Hindlimb muscle (tissue), 1 donor: ENCODE measurements at regions not wholly inside any gene's neighbourhood (a gene's known extent, or its start where the extent isn't known, plus 50 kb on each side); places are given as distances from the start of the nearest gene placed in this dataset.

ENCODE experiments used
- DNase-seq: peaks from one replicate; pipeline ENCODE4 v3.0.0-alpha.2; 2013

DNA sequence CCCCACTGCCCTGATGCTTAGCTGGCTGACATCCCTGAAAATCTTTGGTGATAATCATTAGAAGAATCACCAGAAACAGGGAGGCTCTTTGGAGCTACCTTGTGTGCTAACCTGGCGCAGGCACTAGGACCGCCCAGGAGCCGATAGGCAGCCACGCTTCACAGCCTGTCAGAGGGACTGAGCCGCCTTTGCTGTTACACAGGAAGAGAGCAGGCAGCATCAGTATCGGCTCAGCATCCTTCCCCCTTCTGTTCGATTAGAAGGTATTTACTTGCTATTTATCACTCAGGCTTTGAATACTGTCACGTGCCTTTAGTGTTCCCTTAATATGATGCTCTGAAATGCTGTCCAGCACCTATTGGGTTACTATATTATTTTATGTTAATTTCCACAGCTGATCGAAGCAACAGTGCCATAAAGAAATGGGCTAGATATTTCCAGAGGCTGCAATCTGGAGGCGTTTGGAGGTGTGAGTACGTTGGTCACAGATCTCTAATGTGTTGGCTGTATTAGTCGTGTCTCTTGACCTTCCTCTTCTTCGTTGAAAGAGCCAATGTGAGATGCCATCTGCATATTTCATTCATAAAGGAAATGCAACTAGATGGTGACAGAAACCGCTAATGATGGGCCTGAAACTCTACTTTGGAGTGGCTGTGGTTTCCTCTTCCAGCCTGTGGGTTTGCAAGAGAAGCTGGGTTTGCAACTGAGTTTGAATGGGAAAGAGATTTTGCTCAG lies 110.4 kb upstream of the RAB27B start:
- DNase-seq, result no peak

DNA sequence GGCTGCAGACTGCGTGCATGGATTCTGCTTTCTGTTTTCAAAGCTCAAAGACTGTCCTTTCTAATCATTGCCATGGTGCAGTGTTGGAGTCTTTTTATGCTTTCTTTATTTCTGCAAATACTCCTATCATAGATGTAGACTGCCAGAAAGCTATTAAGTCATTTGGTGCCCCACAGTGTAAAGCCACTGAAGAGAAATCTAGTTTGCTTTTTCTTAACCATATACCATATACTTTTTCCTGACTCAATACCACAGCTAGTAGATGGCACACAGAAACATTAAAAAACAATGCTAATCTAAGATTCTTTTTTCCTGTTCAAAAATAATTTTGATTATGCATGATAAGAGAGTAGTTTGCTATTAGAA lies 109.9 kb upstream of the RAB27B start:
- no peak for DNase-seq

DNA sequence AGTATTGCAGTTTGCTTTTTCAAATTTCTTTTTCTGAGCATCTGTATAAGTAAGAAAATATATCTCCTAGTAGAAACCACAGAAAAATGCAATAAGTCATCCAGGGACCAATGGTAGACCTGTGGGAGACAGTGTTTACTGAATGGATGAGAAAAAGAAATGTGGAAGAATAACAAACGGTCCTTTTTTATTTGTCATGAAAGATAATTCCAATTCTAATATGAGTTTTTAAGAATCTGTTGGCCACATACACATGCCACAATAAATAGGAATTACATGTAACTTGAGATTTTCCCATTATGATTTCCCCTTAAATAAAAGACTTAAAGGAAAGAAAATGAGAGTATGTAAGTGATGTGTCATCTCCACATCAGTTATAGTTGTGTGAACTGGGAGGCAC lies 107.7 kb upstream of the RAB27B start:
- no peak for DNase-seq

DNA sequence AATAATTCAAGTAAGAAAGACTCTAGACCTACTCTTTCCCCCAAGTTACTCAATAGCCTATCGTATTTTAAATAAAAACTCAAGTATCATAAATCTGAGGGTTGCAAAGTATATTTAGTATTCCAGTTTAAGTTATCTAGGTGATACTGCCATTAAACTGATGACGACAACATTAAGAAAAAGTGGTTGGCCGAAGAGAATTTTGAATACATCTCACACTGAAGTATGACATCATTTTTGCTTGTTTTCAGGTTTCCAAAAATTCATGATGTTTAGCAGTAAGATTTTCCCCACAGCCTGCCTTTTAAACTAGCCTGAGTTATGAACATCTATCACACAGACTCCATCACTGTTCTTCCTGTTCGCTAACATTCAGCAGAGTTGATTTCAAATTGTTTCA lies 102.1 kb upstream of the RAB27B start:
- DNase-seq, result no peak

DNA sequence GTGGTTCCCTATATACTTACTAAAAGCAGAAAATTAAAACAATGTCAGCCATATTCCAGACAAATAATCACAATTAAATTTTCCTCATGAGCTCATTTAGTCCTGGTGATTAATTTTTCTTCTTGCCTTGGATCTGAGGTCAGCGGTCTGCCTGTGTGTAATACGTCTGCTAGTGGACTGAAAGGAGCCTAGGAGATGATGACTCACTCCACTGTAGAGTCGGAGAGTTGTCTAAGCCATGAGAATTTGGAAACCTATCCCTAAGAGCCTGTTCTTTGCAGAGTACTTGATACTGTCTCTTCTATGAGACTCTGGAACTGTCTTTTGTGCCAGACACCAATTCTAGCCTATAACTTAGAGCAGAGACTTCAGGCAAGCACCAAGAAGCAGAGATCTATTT lies 94.2 kb upstream of the RAB27B start:
- no peak for DNase-seq

DNA sequence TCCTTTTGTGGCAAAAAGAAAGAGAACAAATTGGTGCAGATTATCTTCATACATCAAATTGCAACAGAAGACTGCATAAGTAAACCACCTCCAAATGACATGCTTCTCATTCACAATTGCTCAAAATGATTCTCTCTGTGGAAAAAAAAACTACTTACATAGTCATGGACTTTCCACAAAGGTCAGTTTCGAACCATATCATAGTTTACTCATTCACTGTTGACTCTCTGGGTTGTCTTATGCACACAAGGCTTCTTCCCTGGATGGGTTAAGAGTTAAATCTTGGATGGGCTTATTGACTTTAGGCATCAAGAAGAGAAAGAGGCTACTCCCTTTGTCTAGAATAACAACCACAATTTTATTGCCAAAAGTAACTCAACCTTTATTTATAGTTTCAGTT lies 91.3 kb upstream of the RAB27B start:
- DNase-seq, result no peak

DNA sequence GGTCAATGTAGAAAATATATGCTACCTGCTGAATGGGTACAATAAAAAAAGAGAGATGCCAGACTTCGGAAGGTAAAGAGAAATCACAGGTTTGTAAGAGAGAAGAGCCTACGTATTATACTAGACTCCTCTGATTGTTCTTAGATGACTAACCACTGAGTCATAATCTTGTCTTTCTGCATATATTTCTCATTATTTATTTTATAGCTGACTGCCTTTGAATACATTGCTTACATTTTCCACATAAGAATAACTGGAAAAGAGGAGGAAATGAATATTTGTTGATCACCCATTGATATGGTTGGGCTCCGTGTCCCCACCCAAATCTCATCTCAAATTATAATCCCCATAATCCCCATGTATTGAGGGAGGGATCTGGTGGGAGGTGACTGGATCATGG lies 90.3 kb upstream of the RAB27B start:
- no peak for DNase-seq

DNA sequence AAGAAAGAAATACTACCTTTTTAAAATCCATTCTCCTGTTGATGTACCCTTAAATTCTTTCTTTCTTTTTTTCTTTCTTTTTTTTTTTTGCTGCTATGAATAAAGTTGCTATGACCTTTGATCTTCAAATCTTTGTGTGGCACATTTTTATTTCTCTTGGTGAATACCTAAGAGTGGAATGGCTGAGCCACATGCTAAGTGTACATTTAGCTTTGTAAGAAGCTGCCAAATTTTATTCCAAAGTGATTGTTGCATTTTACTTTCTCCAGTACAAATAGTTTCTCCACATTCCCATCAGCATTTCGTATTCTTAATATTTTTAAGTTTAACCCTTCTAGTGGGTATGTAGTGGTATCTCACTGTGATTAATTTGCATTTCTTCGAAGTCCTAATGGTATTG lies 88.8 kb upstream of the RAB27B start:
- no peak for DNase-seq

DNA sequence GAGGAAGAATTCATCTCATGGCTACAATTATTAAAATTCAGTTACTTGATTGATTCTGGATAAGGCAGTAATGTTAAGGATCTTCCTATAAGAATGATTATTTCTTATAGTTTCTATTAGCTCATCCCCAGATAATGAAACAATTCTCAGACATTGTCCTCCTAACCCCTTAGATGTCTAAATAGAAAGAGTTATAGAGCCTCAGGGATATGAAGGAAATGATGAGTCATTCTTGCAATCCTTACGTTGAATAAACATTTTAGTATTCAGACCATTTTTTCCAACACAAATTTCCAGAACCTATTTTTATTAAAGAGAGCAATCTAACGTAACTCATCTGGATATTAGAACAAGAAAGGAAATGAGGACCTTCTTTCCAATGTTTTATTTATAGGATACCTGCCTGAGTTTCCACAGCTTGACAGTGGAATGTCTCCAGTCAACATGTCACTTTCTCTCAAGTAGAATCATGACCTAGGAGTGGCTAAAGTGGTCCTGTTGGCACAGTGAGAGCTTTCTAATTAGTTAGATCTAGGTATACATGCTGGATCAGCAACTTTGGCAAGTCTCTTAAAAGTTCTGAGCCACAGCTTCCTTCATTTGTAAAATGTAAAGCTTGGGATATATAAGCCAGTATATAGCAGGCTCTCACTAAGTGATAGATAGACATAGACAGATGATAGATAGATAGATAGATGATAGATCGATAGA lies 88.0 kb upstream of the RAB27B start:
- peak; percentile 23 for DNase-seq

DNA sequence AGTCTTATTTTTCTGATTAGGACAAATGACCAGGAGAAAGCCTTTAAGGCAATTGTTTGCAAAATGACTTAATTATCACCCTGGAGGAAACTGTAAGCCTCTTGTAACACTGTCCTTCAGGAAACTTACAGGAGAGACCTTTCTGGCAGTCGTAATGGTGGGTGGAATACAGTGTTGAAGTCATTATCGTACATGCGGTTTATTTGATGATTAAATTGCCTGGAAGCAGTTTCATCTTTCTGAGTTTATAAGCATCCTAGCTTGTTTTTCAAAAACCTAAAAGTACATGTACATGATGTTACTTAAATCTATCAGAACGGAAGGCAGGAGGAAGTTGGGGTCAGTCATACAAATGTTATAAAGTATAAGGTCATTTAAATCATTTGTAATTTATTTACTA lies 86.2 kb upstream of the RAB27B start:
- DNase-seq, result no peak

DNA sequence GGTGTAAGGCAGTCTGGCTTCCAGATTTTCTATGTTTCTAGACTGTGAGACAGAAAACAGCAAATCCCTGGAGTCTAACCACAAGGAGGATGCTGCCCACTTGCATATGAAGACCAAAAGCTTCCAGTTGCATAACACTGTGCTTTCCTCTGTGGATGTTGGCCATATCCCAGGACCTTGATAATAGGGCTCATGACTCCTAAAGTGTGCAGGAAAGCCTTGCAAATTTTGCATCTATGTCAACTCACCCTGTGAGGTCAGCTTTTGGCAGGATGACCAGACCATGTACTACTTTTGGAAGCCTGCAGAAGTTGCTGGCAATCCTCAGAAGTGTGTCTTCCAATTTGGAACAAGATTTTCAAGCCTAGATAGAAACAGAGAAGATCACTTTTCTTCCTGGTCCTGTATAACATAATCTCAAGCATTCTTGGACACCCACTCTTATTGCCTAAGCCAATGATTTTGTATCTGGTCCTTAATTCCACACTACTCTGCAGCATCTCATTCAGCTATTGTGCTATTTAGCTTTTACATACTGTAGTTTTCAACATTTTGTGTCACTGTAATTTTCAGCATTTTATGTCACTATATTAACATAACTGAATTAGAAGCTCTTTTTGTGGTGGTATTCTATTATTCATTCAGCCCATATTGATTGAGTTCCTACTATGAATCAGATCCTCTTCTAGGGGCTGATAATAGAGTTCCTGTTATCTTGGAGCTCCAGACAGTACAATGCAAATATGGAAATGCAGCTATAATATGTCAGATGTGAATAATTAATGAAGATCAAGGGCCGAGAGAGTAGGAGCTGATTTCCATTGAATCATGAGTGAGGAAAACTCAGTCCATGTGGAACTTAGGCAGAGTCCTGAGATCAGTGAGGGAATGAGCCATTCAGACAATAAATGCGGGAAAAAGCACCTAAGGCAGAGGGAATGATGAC lies 85.3 kb upstream of the RAB27B start:
- DNase-seq, result peak; percentile 80

DNA sequence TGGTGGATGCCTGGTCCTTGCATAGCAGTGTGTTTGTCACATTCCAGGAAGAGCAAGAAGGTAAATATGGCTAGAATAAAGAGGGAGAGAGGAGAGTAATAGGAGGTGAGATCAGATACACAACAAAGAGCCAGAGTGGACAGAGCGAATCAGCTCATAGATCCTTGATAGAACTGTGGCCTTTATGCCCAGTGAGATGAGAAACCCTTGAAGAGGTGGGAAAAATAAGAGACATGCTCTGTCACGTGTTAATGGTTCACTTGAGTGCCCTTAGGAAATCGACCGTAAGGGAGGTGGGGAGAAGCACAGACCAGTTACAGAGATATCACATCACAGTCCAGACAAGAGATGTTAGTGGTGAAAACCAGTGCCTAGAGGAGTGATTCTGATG lies 84.7 kb upstream of the RAB27B start:
- no peak for DNase-seq

DNA sequence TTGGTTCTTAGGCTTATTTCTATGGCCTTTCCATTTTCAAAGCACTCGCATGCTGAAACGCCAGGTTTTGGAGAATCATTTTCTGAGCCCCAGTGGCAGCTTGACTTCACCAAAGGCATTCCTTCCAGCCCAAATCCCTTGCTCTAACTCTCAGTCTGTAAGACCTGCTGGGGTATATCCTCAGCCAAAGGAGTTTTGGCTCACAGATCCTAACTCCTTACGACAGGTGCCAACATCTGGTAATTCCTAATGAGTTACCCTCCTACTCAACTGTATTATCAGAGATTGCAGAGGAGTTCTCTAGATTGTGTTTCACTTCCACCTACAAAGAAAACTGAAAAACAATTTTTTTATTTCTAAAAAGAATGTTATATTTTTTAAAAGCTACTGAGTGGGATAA lies 79.0 kb upstream of the RAB27B start:
- no peak for DNase-seq

DNA sequence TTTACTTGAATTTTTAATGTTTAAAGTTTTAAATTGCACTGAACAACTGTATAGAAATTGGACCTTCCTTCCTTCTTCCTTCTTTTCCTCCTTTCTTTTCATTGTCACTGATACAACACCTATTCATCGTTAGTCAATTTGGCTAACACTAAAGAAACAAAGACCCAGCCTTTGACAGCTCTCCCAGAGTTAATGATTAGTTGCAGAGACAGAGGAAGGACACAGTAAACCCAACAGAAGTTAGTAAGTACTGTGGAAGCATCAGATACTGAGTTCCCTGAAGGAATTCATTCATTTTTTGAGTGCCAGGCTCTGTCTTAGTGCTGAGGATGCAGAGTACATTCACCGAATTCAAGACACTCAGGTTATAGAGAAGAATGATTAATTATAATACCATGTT lies 77.9 kb upstream of the RAB27B start:
- no peak for DNase-seq

DNA sequence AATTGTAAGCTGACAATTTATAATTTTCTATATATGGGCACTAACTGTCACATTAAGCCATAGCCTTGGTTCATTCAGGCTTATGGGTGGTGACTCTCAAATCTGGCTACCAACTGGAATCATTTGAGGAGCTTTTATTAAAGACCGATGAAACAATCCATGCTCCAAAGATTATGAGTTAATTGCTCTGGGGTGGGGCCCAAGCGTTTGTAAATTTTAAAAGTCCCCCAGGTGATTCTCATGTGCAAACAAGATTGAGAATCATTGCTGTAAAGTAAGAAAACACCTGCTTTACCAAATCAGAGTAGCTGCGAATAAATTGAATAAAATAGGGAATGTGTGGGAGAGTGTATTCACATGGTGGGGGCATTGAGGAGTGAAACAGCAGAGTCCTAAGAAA lies 76.1 kb upstream of the RAB27B start:
- no peak for DNase-seq

DNA sequence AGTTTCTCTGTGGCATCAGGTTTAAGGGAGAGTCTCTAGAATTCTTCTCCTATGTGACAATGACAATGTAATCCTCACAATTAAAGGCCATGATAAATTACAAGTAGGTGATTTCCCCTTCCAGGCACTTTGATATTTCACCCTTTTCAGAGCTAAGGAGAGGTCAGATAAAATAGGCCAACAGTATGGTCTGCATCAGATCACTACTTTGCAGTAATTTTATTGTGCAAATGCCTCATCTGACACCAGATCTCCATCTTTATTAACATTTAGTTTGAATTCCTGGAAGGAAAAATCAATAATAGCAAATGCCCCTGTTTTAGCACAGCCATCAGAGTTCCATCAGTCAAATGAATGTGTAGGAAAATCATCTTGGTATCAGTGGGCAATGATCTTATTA lies 72.8 kb upstream of the RAB27B start:
- DNase-seq, result no peak

DNA sequence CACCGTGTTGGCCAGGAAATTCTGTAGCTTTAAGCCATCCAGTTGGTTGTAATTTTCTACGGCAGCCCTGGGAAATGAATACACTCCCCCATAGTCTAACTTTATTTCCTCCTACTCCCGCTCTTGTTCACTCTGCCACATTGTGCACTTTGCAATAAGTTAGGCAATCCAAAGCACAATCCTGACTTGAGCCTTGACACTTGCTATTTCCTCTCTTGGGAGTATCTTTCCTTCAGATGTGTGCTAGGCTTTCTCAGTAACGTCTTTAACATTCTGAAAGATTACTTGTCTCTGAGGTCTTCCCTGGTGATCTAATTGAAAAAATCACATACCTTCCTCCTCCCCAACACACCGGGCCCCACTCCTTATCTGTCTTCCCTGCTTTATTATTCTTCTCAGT lies 65.9 kb upstream of the RAB27B start:
- DNase-seq, result no peak

DNA sequence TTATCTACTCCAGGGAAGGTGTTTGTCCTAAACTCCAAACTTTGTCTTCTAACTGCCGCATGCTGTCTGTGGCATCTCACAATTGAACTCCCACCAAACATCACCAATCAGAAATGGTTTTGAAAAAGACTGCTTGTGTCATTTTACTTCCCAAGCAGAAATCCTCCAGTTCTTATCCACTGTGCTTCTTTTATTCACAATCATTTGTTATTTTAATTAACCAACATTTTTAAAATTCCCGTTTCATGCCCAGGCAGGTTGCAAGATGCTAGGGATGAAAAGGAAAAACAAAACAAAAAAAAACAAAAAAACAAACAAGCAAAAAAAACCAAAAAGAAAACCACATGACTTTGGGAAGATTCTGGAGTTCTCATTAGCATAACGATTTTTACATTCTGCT lies 63.5 kb upstream of the RAB27B start:
- no peak for DNase-seq

DNA sequence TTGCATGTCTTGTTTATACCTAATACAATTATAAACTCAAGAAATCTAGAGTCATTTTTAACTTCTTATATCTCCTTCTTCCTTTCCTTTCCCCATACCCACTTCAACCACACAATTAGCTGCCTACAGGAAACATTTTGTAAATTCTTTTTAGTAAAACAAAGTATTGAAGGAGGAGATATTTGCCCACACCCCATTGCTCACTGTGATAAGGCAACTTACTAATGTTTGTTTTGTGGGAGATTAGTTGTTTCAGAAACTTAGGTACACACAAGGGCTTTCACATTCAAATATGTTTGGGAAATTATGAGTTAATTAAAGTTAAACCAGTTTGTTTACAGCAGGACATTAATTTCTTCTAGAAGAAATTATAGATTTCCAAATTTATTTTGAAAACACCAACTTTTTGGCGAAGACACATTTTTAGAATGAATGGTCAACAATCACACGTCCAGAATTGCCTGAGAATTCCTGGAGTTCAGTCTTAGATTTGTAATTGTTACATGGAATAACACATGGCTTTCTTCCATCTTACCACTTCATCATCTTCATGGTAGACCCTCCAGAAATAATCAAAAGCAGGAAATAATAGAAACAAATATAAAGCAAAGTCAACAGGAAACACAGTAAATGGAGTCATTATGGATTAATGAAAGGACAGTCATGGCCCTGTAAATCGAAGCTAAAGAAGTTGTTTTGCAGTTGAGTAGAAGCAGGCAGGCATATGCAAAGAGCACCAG lies 62.5 kb upstream of the RAB27B start:
- no peak for DNase-seq

DNA sequence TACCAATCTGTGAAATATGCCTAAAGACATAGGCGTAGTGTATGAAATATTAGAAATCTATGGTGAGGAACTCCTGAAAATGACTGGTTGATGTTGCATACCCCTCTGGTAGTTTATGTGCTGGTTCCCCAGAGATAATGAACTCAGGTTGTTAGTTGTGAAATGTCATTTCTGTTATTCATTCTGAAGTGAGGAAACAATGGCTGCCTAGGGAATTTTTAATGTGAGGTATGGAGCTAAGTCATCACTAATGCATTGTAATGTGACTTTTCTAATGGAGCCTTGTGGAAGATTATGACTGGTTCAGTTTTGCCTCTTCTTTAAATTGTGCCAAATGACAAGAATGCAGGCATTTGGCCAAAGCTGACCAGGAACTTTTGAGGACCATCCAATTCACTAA lies 61.6 kb upstream of the RAB27B start:
- DNase-seq, result no peak

DNA sequence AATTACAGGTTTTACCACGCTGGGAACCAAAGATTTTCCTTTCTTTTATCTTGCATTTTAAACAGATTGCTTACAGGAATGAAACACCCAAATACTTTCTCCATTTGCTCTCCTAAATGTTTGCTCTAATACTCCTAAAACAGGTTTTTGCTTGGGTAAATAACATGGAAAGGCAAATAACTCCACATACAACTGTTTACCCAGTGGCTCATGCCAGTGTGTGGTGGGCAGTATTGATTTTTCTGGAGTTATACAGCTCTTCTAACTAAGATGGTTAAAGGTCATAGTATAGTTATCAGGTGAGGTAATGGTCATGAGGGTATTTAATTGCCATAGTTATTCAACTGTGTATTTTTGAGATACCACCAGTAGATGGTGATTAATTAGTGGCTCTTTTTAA lies 61.2 kb upstream of the RAB27B start:
- no peak for DNase-seq

DNA sequence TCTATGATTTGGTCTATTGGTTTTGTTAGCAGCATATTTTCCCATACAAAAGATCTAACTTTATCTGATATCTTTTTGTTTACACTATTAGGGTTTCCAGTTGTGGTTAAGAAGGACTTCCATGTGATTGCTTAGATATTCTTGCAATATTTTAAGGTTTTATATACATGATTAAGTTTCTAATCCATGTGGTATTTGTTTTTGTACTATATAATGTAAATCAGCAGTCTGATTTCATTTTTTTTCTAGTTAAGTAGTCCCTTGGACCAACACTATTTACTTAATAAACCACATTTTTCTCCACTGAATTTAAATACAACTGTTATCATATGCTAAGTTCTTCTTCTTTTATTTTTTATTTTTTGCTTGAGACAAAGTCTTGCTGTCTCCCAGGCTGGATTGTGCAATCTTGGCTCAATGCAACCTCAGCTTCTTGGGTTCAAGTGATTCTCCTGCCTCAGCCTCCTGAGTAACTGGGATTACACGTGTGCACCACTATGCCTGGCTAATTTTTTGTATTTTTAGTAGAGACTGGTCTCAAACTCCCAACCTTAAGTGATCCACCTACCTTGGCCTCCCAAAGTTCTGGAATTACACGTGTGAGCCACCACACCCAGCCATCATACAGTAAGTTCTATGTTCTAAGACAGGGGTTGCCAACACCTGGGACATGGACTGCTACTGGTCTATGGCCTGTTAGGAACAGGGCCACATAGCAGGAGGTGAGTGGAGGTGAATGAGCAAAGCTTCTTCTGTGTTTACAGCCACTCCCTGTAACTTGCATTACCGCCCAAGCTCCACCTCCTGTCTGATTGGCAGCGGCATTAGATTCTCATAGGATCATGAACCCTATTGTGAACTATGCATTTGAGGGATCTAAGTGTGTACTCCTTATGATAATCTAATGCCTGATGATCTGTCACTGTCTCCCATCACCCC lies 58.5 kb upstream of the RAB27B start:
- no peak for DNase-seq
